ENCODE measurements at regions not wholly inside any gene's neighbourhood (a gene's known extent, or its start where the extent isn't known, plus 50 kb on each side); places are given as distances from the start of the nearest gene placed in this dataset.

DNA sequence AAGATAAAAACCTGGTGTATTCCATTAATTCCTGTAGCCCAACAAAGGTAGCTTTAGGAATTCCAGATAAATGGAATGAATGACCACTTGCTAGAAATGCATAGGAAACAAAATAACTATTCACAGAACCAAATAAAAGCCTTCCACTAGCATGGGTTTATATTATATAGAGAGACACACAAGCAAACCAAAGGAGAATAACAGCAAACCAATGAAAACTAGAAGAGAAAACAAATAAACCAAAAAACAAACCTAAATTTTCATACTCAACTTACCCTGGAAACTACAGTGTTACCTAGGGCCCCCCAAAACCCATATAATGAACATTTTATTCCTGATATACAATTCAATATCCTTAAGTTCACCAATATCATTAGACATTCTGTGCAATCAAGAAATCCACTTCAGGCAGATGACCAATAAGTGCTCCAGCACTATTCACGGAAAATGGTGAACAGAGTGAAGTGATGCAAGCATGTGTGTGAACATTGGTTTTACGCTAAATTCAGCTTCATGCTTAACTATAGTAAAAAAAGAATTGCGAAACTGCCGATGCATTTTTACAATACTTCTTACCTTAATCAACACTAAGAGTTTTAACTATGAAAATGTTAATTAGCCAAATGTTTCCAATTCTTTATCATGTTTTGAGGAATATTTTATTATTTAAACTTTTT, 1108.4 kb upstream of the TMEM132C start:
- TF ChIP-seq FOXK1 (CRISPR knock-in tag; IDR thresholded peaks at IDR 0.05) (no peak), TEAD4 (CRISPR knock-in tag; IDR thresholded peaks at IDR 0.05) (no peak), NFATC4 (CRISPR knock-in tag; IDR thresholded peaks at IDR 0.05) (no peak), HMGA2 (CRISPR knock-in tag; IDR thresholded peaks at IDR 0.05) (no peak), ELF4 (CRISPR knock-in tag; IDR thresholded peaks at IDR 0.05; ENCODE audit: low read depth) (no peak), ETV6 (CRISPR knock-in tag; IDR thresholded peaks at IDR 0.05) (no peak), NR2C2 (CRISPR knock-in tag; IDR thresholded peaks at IDR 0.05) (no peak), CREM (CRISPR knock-in tag; IDR thresholded peaks at IDR 0.05) (no peak)
- TF ChIP-seq, protein P1, sequence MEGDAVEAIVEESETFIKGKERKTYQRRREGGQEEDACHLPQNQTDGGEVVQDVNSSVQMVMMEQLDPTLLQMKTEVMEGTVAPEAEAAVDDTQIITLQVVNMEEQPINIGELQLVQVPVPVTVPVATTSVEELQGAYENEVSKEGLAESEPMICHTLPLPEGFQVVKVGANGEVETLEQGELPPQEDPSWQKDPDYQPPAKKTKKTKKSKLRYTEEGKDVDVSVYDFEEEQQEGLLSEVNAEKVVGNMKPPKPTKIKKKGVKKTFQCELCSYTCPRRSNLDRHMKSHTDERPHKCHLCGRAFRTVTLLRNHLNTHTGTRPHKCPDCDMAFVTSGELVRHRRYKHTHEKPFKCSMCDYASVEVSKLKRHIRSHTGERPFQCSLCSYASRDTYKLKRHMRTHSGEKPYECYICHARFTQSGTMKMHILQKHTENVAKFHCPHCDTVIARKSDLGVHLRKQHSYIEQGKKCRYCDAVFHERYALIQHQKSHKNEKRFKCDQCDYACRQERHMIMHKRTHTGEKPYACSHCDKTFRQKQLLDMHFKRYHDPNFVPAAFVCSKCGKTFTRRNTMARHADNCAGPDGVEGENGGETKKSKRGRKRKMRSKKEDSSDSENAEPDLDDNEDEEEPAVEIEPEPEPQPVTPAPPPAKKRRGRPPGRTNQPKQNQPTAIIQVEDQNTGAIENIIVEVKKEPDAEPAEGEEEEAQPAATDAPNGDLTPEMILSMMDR (IDR thresholded peaks at IDR 0.05): no peak
- TF ChIP-seq, protein P2, sequence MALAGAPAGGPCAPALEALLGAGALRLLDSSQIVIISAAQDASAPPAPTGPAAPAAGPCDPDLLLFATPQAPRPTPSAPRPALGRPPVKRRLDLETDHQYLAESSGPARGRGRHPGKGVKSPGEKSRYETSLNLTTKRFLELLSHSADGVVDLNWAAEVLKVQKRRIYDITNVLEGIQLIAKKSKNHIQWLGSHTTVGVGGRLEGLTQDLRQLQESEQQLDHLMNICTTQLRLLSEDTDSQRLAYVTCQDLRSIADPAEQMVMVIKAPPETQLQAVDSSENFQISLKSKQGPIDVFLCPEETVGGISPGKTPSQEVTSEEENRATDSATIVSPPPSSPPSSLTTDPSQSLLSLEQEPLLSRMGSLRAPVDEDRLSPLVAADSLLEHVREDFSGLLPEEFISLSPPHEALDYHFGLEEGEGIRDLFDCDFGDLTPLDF (CRISPR knock-in tag; IDR thresholded peaks at IDR 0.05): no peak
- TF ChIP-seq, protein P3, sequence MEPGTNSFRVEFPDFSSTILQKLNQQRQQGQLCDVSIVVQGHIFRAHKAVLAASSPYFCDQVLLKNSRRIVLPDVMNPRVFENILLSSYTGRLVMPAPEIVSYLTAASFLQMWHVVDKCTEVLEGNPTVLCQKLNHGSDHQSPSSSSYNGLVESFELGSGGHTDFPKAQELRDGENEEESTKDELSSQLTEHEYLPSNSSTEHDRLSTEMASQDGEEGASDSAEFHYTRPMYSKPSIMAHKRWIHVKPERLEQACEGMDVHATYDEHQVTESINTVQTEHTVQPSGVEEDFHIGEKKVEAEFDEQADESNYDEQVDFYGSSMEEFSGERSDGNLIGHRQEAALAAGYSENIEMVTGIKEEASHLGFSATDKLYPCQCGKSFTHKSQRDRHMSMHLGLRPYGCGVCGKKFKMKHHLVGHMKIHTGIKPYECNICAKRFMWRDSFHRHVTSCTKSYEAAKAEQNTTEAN (CRISPR knock-in tag; IDR thresholded peaks at IDR 0.05): no peak
- TF ChIP-seq, protein P4, sequence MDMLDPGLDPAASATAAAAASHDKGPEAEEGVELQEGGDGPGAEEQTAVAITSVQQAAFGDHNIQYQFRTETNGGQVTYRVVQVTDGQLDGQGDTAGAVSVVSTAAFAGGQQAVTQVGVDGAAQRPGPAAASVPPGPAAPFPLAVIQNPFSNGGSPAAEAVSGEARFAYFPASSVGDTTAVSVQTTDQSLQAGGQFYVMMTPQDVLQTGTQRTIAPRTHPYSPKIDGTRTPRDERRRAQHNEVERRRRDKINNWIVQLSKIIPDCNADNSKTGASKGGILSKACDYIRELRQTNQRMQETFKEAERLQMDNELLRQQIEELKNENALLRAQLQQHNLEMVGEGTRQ (CRISPR knock-in tag; IDR thresholded peaks at IDR 0.05): no peak
- TF ChIP-seq, protein P5, sequence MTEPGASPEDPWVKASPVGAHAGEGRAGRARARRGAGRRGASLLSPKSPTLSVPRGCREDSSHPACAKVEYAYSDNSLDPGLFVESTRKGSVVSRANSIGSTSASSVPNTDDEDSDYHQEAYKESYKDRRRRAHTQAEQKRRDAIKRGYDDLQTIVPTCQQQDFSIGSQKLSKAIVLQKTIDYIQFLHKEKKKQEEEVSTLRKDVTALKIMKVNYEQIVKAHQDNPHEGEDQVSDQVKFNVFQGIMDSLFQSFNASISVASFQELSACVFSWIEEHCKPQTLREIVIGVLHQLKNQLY (CRISPR knock-in tag; IDR thresholded peaks at IDR 0.05): no peak
